OCI-LY1 (cell line): ENCODE measurements at regions not wholly inside any gene's neighbourhood (a gene's known extent, or its start where the extent isn't known, plus 50 kb on each side); places are given as distances from the start of the nearest gene placed in this dataset.

Experiments used
- H2AFZ ChIP-seq: fragments of 200-600 bp; sonication (generic), shearing (Covaris generic); 2 replicates; pipeline ENCODE4 v1.6.0; 2014; ENCODE audit warnings: antibody characterized with exemption, mild to moderate bottlenecking, low read length
- H3F3A ChIP-seq: fragments of 200-600 bp; sonication (generic), shearing (Covaris generic); 2 replicates; pipeline ENCODE4 v1.6.0; 2014; ENCODE audit warnings: mild to moderate bottlenecking, antibody characterized with exemption, low read length, moderate library complexity; ENCODE audit not compliant: insufficient read depth
- H3K27ac ChIP-seq: fragments of 200-600 bp; sonication (generic); 2 replicates; pipeline ENCODE4 v1.5.1; 2014; ENCODE audit warnings: low read length, mixed run types, mild to moderate bottlenecking, low read depth; ENCODE audit not compliant: poor library complexity, severe bottlenecking
- H3K27me3 ChIP-seq: fragments of 200-600 bp; sonication (generic); 2 replicates; pipeline ENCODE4 v1.6.0; 2014; ENCODE audit warnings: antibody characterized with exemption, mild to moderate bottlenecking, low read length, moderate library complexity; ENCODE audit not compliant: insufficient read depth
- H3K36me3 ChIP-seq: fragments of 200-600 bp; sonication (generic); 2 replicates; pipeline ENCODE4 v1.6.1; 2014; ENCODE audit warnings: mild to moderate bottlenecking, antibody characterized with exemption, low read length, moderate library complexity, mixed read lengths; ENCODE audit not compliant: insufficient read depth
- H3K4me1 ChIP-seq: fragments of 200-600 bp; sonication (generic); 2 replicates; pipeline ENCODE4 v1.5.1; 2014; ENCODE audit warnings: mild to moderate bottlenecking, low read length, moderate library complexity; ENCODE audit not compliant: insufficient read depth, severe bottlenecking
- H3K4me2 ChIP-seq: fragments of 200-600 bp; sonication (generic), shearing (Covaris generic); 2 replicates; pipeline ENCODE4 v1.6.1; 2014; ENCODE audit warnings: low read length
- H3K4me3 ChIP-seq: fragments of 200-600 bp; sonication (generic); 2 replicates; pipeline ENCODE4 v1.5.1; 2014; ENCODE audit warnings: low read length, low read depth, mild to moderate bottlenecking, mixed read lengths; ENCODE audit not compliant: poor library complexity, severe bottlenecking
- H3K79me2 ChIP-seq: fragments of 200-600 bp; shearing (Covaris generic); 2 replicates; pipeline ENCODE4 v1.6.1; 2016; ENCODE audit warnings: mixed run types, low read length, mixed read lengths; ENCODE audit not compliant: insufficient read depth
- H3K9ac ChIP-seq: fragments of 200-600 bp; sonication (generic), shearing (Covaris generic); 2 replicates; pipeline ENCODE4 v1.6.1; 2014; ENCODE audit warnings: mild to moderate bottlenecking, low read length, mixed read lengths
- H3K9me2 ChIP-seq: fragments of 200-600 bp; sonication (generic), shearing (Covaris generic); 2 replicates; pipeline ENCODE4 v1.6.1; 2014; ENCODE audit warnings: low read depth, mild to moderate bottlenecking, low read length, mixed read lengths
- H3K9me3 ChIP-seq: fragments of 200-600 bp; shearing (Covaris generic); 2 replicates; pipeline ENCODE4 v1.6.1; 2014; ENCODE audit warnings: low read length, mixed read lengths
- H4K20me1 ChIP-seq: fragments of 200-600 bp; sonication (generic), shearing (Covaris generic); 2 replicates; pipeline ENCODE4 v1.6.0; 2016; ENCODE audit warnings: mild to moderate bottlenecking, low read length; ENCODE audit not compliant: insufficient read depth
- CTCF ChIP-seq: fragments of 200-600 bp; sonication (generic), shearing (Covaris generic); IDR thresholded peaks from 2 replicates; pipeline ENCODE4 v1.5.1; 2017; ENCODE audit warnings: mild to moderate bottlenecking, antibody characterized with exemption, low read length, moderate library complexity, mixed read lengths
- EZH2 ChIP-seq: fragments of 200-600 bp; sonication (generic), shearing (Covaris generic); IDR thresholded peaks from 2 replicates; pipeline ENCODE4 v1.8.0; 2017; ENCODE audit warnings: borderline replicate concordance, mixed run types, mild to moderate bottlenecking, antibody characterized with exemption, low read length, moderate library complexity, mixed read lengths

DNA sequence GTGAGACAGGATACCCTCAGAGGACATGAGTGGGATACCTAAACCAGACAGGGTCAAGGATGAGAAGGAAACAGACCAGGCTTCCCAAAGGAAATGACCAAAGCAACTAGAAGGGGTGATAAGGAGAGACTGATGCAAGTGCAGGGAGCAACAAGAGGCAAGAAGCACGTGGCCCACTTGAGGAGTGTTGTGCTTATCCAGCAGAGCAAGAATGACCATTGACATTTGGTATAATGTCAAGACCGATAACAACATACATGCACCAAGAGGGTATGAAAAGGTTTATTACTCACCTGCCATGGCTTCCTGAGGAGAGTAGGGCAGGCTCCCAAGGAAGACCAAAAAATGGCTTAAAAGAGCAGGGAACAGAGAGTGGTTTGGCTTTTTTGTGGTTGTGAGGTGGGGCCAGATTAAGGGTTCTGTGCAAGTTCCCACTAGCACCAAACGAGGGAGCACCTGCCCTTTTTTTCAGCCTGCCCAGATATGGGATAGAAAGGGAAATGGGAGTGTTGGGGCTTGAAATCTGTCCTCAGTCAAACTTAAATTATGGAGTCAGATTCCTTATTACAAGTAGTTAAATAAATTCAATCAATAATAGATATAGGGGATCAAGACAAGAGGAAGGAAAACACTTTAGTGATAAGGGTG, 513.6 kb downstream of the RASEF start:
- H3K4me3 ChIP-seq, result no peak overlapping the region
- no peak overlapping the region for H3K27ac ChIP-seq
- no peak for TF ChIP-seq CTCF
- no peak overlapping the region for H2AFZ ChIP-seq
- no peak overlapping the region for H3K9ac ChIP-seq
- H3K9me3 ChIP-seq, result no peaks in the 10 kb centered on the region
- H3K4me1 ChIP-seq, result no peaks in the 10 kb centered on the region
- no peaks in the 10 kb centered on the region for H4K20me1 ChIP-seq
- no peaks in the 10 kb centered on the region for H3F3A ChIP-seq
- H3K79me2 ChIP-seq, result no peaks in the 10 kb centered on the region
- H3K36me3 ChIP-seq, result no peaks in the 10 kb centered on the region
- H3K9me2 ChIP-seq, result no peaks in the 10 kb centered on the region
- no peaks in the 10 kb centered on the region for H3K27me3 ChIP-seq
- H3K4me2 ChIP-seq, result no peak overlapping the region

GRCh38 chr9:82552784-82553183, 510.2 kb downstream of the RASEF start:
- Histone ChIP-seq H3F3A (no peaks in the 10 kb centered on the region), H4K20me1 (no peaks in the 10 kb centered on the region), H2AFZ (no peak overlapping the region), H3K9me2 (no peaks in the 10 kb centered on the region), H3K9me3 (no peaks in the 10 kb centered on the region), H3K4me2 (no peak overlapping the region), H3K9ac (no peak overlapping the region), H3K27ac (no peak overlapping the region), H3K79me2 (no peaks in the 10 kb centered on the region), H3K36me3 (no peaks in the 10 kb centered on the region), H3K4me1 (no peaks in the 10 kb centered on the region), H3K4me3 (no peak overlapping the region), H3K27me3 (no peaks in the 10 kb centered on the region)
- no peak for TF ChIP-seq EZH2
- TF ChIP-seq CTCF, result no peak

DNA sequence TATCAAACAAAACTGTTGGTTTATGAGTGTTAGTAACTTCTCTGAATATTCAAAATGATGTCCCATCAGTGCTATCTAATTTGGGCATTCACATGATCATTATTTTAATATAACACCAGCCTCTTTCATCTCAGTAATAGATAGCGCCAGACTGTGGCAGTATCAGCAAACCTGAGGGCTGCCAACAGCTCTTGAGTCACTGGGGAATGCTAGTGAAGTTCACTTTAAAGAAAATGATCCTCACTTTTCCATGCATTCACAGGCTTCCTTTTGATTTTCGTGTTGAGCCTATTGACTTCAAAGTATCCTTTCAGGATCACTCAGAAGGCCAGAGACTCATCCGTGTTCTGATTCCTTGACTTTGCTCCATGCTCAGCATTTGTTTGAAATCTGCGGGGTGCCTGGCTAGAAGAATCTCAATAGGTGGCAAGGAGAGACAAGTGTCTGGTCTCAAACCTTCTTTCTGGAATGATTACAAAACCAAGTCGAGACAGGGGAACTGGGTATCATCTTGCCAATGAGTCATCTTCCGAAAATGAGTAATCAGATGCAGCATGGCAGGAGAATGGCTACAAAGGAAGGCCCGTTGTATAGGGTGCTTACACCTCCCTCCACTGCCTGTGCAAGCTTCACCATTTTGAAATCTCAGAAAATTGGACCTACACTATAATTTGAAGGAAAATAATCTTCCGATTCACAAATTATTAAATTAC, 509.1 kb downstream of the RASEF start:
- no peaks in the 10 kb centered on the region for H3K9me2 ChIP-seq
- no peaks in the 10 kb centered on the region for H3F3A ChIP-seq
- no peaks in the 10 kb centered on the region for H3K27me3 ChIP-seq
- TF ChIP-seq EZH2, result no peak
- TF ChIP-seq CTCF, result no peak
- H3K4me2 ChIP-seq, result no peak overlapping the region
- H3K4me3 ChIP-seq, result no peak overlapping the region
- H3K9me3 ChIP-seq, result no peaks in the 10 kb centered on the region
- H3K27ac ChIP-seq, result no peak overlapping the region
- no peaks in the 10 kb centered on the region for H4K20me1 ChIP-seq
- H2AFZ ChIP-seq, result no peak overlapping the region
- H3K36me3 ChIP-seq, result no peaks in the 10 kb centered on the region
- no peaks in the 10 kb centered on the region for H3K4me1 ChIP-seq
- no peaks in the 10 kb centered on the region for H3K79me2 ChIP-seq
- no peak overlapping the region for H3K9ac ChIP-seq
